ENCODE measurements at regions not wholly inside any gene's neighbourhood (a gene's known extent, or its start where the extent isn't known, plus 50 kb on each side); places are given as distances from the start of the nearest gene placed in this dataset.
"Not testable (repeated sequence)": the region's sequence is repeated elsewhere in the genome, so short reads cannot be mapped to it uniquely, and the experiment has no call there.

GRCh38 chr17:30731210-30732132, 93.0 kb downstream of the CRLF3 start:
- H3K27me3 ChIP-seq; H3K4me1 ChIP-seq; H3K36me3 ChIP-seq (ENCODE audit: low read depth, missing control alignments); intact Hi-C loops (cut with DNase I; ENCODE audit: low total_unique reads); H3K9me3 ChIP-seq: not testable (repeated sequence)
- DNase-seq = peak; percentile 88
- peak overlapping the region; percentile 93 to 94 for H3K4me3 ChIP-seq
- WGBS, 2 donors = 0 to 1% methylated on average over 35 to 79 of the region's 87 CpGs
- peak overlapping the region; percentile 95 for H3K27ac ChIP-seq

GRCh38 chr17:30730837-30731209, 93.7 kb downstream of the CRLF3 start:
- 20 to 33% methylated on average over 16 to 17 of the region's 17 CpGs for WGBS, 2 donors
- H3K4me1 ChIP-seq; H3K27me3 ChIP-seq; H3K9me3 ChIP-seq; intact Hi-C loops (cut with DNase I; ENCODE audit: low total_unique reads); H3K36me3 ChIP-seq (ENCODE audit: low read depth, missing control alignments); DNase-seq: not testable (repeated sequence)
- peak overlapping the region; percentile 93 to 94 for H3K4me3 ChIP-seq
- H3K27ac ChIP-seq = peak overlapping the region in 1 of 2 donors; percentile 95

- H3K27me3 ChIP-seq; H3K4me1 ChIP-seq; H3K36me3 ChIP-seq (ENCODE audit: low read depth, missing control alignments); H3K4me3 ChIP-seq; DNase-seq; intact Hi-C loops (cut with DNase I; ENCODE audit: low total_unique reads); H3K9me3 ChIP-seq: not testable (repeated sequence)
- H3K27ac ChIP-seq = peak overlapping the region in 1 of 2 donors; percentile 95
- 93 to 96% methylated on average over 8 of the region's 8 CpGs for WGBS, 2 donors
These were observed 94.2 kb downstream of the CRLF3 start for GRCh38 chr17:30730171-30730836.

GRCh38 chr17:30729471-30730170, 94.9 kb downstream of the CRLF3 start:
- intact Hi-C loops (cut with DNase I; ENCODE audit: low total_unique reads); DNase-seq: not testable (repeated sequence)

GRCh38 chr17:30727517-30727916, 97.0 kb downstream of the CRLF3 start:
- H3K27ac ChIP-seq; H3K4me3 ChIP-seq; H3K9me3 ChIP-seq; H3K27me3 ChIP-seq; H3K36me3 ChIP-seq (ENCODE audit: low read depth, missing control alignments); intact Hi-C loops (cut with DNase I; ENCODE audit: low total_unique reads); DNase-seq; H3K4me1 ChIP-seq: not testable (repeated sequence)
- 89 to 92% methylated on average over 4 to 8 of the region's 8 CpGs for WGBS, 2 donors

More at GRCh38 chr17:30729471-30730170, 94.9 kb downstream of the CRLF3 start:
- H3K36me3 ChIP-seq (ENCODE audit: low read depth, missing control alignments); H3K4me3 ChIP-seq; H3K27me3 ChIP-seq; H3K27ac ChIP-seq; H3K4me1 ChIP-seq; H3K9me3 ChIP-seq: not testable (repeated sequence)
- 86 to 88% methylated on average over 14 of the region's 14 CpGs for WGBS, 2 donors

- H3K27ac ChIP-seq; DNase-seq; H3K9me3 ChIP-seq; H3K27me3 ChIP-seq; H3K36me3 ChIP-seq (ENCODE audit: low read depth, missing control alignments); H3K4me1 ChIP-seq; H3K4me3 ChIP-seq; intact Hi-C loops (cut with DNase I; ENCODE audit: low total_unique reads): not testable (repeated sequence)
- WGBS, 2 donors = 87 to 89% methylated on average over 12 of the region's 12 CpGs
These were observed 97.8 kb downstream of the CRLF3 start for GRCh38 chr17:30726734-30727133.

GRCh38 chr17:30726310-30726709, 98.2 kb downstream of the CRLF3 start:
- H3K27me3 ChIP-seq; intact Hi-C loops (cut with DNase I; ENCODE audit: low total_unique reads); H3K4me3 ChIP-seq; DNase-seq; H3K27ac ChIP-seq; H3K4me1 ChIP-seq; H3K9me3 ChIP-seq; H3K36me3 ChIP-seq (ENCODE audit: low read depth, missing control alignments): not testable (repeated sequence)
- WGBS, 2 donors = 96% methylated on average over 9 of the region's 9 CpGs

GRCh38 chr17:30724034-30724650, 100.3 kb downstream of the CRLF3 start:
- intact Hi-C loops (cut with DNase I; ENCODE audit: low total_unique reads) = not testable (repeated sequence)
- WGBS, 2 donors = 86 to 90% methylated on average over 11 of the region's 11 CpGs

GRCh38 chr17:30722114-30722780, 102.2 kb downstream of the CRLF3 start:
- H3K4me3 ChIP-seq; H3K27me3 ChIP-seq; H3K4me1 ChIP-seq; H3K36me3 ChIP-seq (ENCODE audit: low read depth, missing control alignments); intact Hi-C loops (cut with DNase I; ENCODE audit: low total_unique reads); DNase-seq; H3K9me3 ChIP-seq; H3K27ac ChIP-seq: not testable (repeated sequence)
- WGBS, 2 donors = 86 to 93% methylated on average over 8 to 12 of the region's 12 CpGs

More at GRCh38 chr17:30724034-30724650, 100.3 kb downstream of the CRLF3 start:
- H3K27me3 ChIP-seq; H3K4me1 ChIP-seq; DNase-seq; H3K9me3 ChIP-seq; H3K36me3 ChIP-seq (ENCODE audit: low read depth, missing control alignments); H3K27ac ChIP-seq; H3K4me3 ChIP-seq: not testable (repeated sequence)

- H3K27me3 ChIP-seq; H3K9me3 ChIP-seq; intact Hi-C loops (cut with DNase I; ENCODE audit: low total_unique reads); H3K4me3 ChIP-seq; H3K27ac ChIP-seq; H3K36me3 ChIP-seq (ENCODE audit: low read depth, missing control alignments); H3K4me1 ChIP-seq: not testable (repeated sequence)
- 91% methylated on average over 5 of the region's 5 CpGs for WGBS, 2 donors
- peak; percentile 3 for DNase-seq
These were observed 103.5 kb downstream of the CRLF3 start for GRCh38 chr17:30720971-30721370.

Measured in testis (tissue), 2 donors.